ENCODE measurements at regions not wholly inside any gene's neighbourhood (a gene's known extent, or its start where the extent isn't known, plus 50 kb on each side); places are given as distances from the start of the nearest gene placed in this dataset.

DNA sequence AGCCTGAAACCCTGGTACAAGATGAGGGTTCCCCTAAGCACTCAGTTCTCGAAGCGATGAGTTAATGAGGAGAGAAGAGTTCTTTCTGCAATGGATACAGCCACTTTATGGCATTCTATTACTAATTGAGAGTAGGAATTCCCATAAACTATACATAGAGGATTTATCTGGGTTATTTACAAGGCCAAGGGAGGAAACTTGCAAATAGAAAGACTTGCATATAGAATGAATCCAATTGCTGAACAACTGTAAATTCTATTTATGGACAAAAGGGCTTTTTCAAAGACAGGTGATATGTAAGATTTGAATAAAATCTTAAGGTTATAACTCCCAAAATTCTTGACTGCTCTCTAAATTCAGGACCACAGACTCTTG, 182.2 kb downstream of the PPARGC1A start:
- TF ChIP-seq, protein P1, sequence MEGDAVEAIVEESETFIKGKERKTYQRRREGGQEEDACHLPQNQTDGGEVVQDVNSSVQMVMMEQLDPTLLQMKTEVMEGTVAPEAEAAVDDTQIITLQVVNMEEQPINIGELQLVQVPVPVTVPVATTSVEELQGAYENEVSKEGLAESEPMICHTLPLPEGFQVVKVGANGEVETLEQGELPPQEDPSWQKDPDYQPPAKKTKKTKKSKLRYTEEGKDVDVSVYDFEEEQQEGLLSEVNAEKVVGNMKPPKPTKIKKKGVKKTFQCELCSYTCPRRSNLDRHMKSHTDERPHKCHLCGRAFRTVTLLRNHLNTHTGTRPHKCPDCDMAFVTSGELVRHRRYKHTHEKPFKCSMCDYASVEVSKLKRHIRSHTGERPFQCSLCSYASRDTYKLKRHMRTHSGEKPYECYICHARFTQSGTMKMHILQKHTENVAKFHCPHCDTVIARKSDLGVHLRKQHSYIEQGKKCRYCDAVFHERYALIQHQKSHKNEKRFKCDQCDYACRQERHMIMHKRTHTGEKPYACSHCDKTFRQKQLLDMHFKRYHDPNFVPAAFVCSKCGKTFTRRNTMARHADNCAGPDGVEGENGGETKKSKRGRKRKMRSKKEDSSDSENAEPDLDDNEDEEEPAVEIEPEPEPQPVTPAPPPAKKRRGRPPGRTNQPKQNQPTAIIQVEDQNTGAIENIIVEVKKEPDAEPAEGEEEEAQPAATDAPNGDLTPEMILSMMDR (IDR thresholded peaks at IDR 0.05): no peak
- TF ChIP-seq EP300 (IDR thresholded peaks at IDR 0.05; ENCODE audit: low read depth): no peak
- no peak for TF ChIP-seq POLR2A (IDR thresholded peaks at IDR 0.05)

Measured in transverse colon (tissue), 3 donors.